HEK293T (cell line): ENCODE measurements at regions not wholly inside any gene's neighbourhood (a gene's known extent, or its start where the extent isn't known, plus 50 kb on each side); places are given as distances from the start of the nearest gene placed in this dataset.

ENCODE experiments used
- CTCF ChIA-PET: fragments of 350-600 bp; formaldehyde crosslinking; extraction: SDS; loops from one replicate; lab custom pipeline; 2021; ENCODE audit warnings: antibody characterized with exemption, inconsistent platforms; lab: Yijun Ruan, JAX
- POLR2A ChIA-PET: fragments of 350-600 bp; formaldehyde crosslinking; extraction: SDS; loops from one replicate; lab custom pipeline; 2020; ENCODE audit warnings: antibody characterized with exemption, inconsistent platforms; lab: Yijun Ruan, JAX
- DNase-seq: peaks from one replicate; pipeline ENCODE4 v3.0.0; 2012; ENCODE audit warnings: mixed read lengths; ENCODE audit errors: extremely low spot score
- ARNT ChIP-seq: fragments of 450-650 bp; IDR thresholded peaks from 2 replicates; pipeline ENCODE4 v1.6.1; 2017; ENCODE audit warnings: mild to moderate bottlenecking
- BHLHE40 ChIP-seq: fragments of 450-650 bp; IDR thresholded peaks from 2 replicates; pipeline ENCODE4 v1.6.1; 2016; ENCODE audit warnings: mild to moderate bottlenecking, moderate library complexity, borderline replicate concordance
- CTBP1 ChIP-seq: fragments of 450-650 bp; IDR thresholded peaks from 2 replicates; pipeline ENCODE4 v1.6.1; 2016; ENCODE audit warnings: borderline replicate concordance
- ELF4 ChIP-seq: fragments of 450-650 bp; IDR thresholded peaks from 2 replicates; pipeline ENCODE4 v1.6.1; 2017; ENCODE audit warnings: antibody characterized with exemption
- FOXA1 ChIP-seq: fragments of 450-650 bp; IDR thresholded peaks from 2 replicates; pipeline ENCODE4 v1.6.1; 2016; ENCODE audit warnings: mild to moderate bottlenecking
- FOXK2 ChIP-seq: fragments of 450-650 bp; IDR thresholded peaks from 2 replicates; pipeline ENCODE4 v1.6.1; 2016; ENCODE audit warnings: mild to moderate bottlenecking
- FOXM1 ChIP-seq: fragments of 450-650 bp; IDR thresholded peaks from 2 replicates; pipeline ENCODE4 v1.6.1; 2017; ENCODE audit warnings: mild to moderate bottlenecking, borderline replicate concordance
- HDGF ChIP-seq: fragments of 450-650 bp; IDR thresholded peaks from 2 replicates; pipeline ENCODE4 v1.6.1; 2017; ENCODE audit warnings: antibody characterized with exemption, borderline replicate concordance
- L3MBTL2 ChIP-seq: fragments of 450-650 bp; conservative IDR thresholded peaks from 2 replicates; pipeline ENCODE4 v1.6.1; 2016; ENCODE audit warnings: mild to moderate bottlenecking
- LEF1 ChIP-seq: fragments of 450-650 bp; IDR thresholded peaks from 2 replicates; pipeline ENCODE4 v1.6.1; 2017; ENCODE audit warnings: mild to moderate bottlenecking, borderline replicate concordance
- NFRKB ChIP-seq: fragments of 450-650 bp; IDR thresholded peaks from 2 replicates; pipeline ENCODE4 v1.6.1; 2016; ENCODE audit warnings: mild to moderate bottlenecking, moderate library complexity
- SP1 ChIP-seq: fragments of 450-650 bp; IDR thresholded peaks from 2 replicates; pipeline ENCODE4 v1.6.1; 2017
- SUZ12 ChIP-seq: fragments of 450-650 bp; IDR thresholded peaks from 2 replicates; pipeline ENCODE4 v1.6.1; 2016; ENCODE audit warnings: mild to moderate bottlenecking
- TARDBP ChIP-seq: fragments of 450-650 bp; IDR thresholded peaks from 2 replicates; pipeline ENCODE4 v1.6.1; 2016
- ZNF384 ChIP-seq: fragments of 450-650 bp; IDR thresholded peaks from 2 replicates; pipeline ENCODE4 v1.6.1; 2016
- TF ChIP-seq, protein P1 (sequence below): fragments of 450-650 bp; IDR thresholded peaks from 2 replicates; pipeline ENCODE4 v1.6.1; 2016

GRCh38 chr7:27032839-27033238, 63.0 kb downstream of the HOXA1 start:
- no peak for TF ChIP-seq ELF4
- no peak for TF ChIP-seq FOXK2
- TF ChIP-seq L3MBTL2: no peak
- TF ChIP-seq ZNF384: no peak
- TF ChIP-seq, protein P1, sequence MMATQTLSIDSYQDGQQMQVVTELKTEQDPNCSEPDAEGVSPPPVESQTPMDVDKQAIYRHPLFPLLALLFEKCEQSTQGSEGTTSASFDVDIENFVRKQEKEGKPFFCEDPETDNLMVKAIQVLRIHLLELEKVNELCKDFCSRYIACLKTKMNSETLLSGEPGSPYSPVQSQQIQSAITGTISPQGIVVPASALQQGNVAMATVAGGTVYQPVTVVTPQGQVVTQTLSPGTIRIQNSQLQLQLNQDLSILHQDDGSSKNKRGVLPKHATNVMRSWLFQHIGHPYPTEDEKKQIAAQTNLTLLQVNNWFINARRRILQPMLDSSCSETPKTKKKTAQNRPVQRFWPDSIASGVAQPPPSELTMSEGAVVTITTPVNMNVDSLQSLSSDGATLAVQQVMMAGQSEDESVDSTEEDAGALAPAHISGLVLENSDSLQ: peak; percentile 95
- TF ChIP-seq LEF1: no peak
- ChIA-PET CTCF (no interaction called here), POLR2A (interaction anchor here (1.0 kb wide), 2 partner anchors 78 to 111 kb away, joined by 3 read pairs; partner anchors contain the start of gene HOXA5)
- DNase-seq: peak; percentile 66

DNA sequence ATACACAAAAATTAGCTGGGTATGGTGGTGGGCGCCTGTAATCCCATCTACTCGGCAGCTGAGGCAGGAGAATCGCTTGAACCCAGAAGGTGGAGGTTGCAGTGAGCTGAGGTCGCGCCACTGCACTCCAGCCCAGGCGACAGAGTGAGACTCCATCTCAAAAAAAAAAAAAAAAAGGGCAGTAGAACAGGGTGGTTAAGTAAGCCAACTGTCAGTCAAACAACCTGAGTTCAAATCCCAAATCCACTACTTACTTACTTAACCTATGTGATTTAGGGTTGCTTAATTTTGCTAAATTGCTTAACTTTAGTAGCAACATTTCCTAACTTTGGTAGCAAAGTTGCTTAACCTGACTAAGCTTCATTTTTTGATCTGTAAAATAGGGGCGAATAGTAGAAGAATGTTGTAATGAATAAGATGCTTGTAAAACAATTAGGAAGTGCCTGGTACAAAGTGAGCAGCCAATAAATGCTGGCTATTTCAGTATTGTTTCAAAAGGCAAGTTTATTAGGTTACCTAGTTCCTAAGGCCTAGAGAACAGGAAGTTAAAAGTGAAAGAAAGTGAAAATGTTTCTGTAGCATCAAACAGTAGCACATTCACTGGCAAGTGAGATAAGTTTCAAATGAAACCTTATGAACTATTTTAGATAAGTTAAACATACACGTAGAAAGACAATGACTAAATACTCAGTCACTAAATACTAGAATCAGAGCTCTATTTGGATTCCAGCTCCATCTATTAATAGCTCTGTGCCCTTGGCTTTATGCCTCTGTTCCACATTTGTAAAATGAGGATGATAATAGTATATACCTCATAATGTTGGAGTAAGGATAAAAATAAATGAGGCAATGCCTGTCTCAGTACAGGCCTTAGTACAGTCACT, 64.3 kb downstream of the HOXA1 start:
- ChIA-PET CTCF (interaction anchor here (0.6 kb wide), 1 partner anchor 148 kb away, joined by 3 read pairs; no protein-coding TSS in a partner anchor), POLR2A (no interaction called here)
- TF ChIP-seq SUZ12 (no peak), NFRKB (no peak), TARDBP (no peak), FOXA1 (no peak), FOXM1 (no peak), L3MBTL2 (no peak), ZNF384 (peak; percentile 64; the same call in 1 of the 2 replicates), BHLHE40 (no peak), ELF4 (no peak), SP1 (no peak), ARNT (no peak), FOXK2 (no peak)
- TF ChIP-seq, protein P1: peak; percentile 76
- no peak for DNase-seq

- TF ChIP-seq ELF4: no peak
- TF ChIP-seq, protein P1: no peak
- TF ChIP-seq BHLHE40: no peak
- no peak for TF ChIP-seq HDGF
- TF ChIP-seq FOXA1: no peak
- TF ChIP-seq NFRKB: no peak
- TF ChIP-seq L3MBTL2: peak; percentile 61
- TF ChIP-seq FOXM1: no peak
- 0 out of 2 replicates have a peak, but pooled peaks have one; percentile 29 for TF ChIP-seq ZNF384
- DNase-seq: no peak
- POLR2A ChIA-PET: no interaction called here
- CTCF ChIA-PET: interaction anchor here (0.6 to 0.7 kb wide), 2 partner anchors 149 to 661 kb away, joined by 3 to 4 read pairs; no protein-coding TSS in a partner anchor
Measured at GRCh38 chr7:27030393-27031050, 65.3 kb downstream of the HOXA1 start.

- ChIA-PET POLR2A (no interaction called here), CTCF (no interaction called here)
- no peak for TF ChIP-seq FOXM1
- TF ChIP-seq L3MBTL2: no peak
- no peak for TF ChIP-seq CTBP1
- no peak for TF ChIP-seq TARDBP
- no peak for TF ChIP-seq ARNT
- TF ChIP-seq BHLHE40: no peak
- no peak for TF ChIP-seq FOXK2
- TF ChIP-seq, protein P1: no peak
- TF ChIP-seq ZNF384: no peak
- TF ChIP-seq HDGF: no peak
- no peak for TF ChIP-seq SUZ12
- no peak for TF ChIP-seq NFRKB
- TF ChIP-seq ELF4: no peak
- no peak for TF ChIP-seq LEF1
- TF ChIP-seq FOXA1: no peak
- no peak for TF ChIP-seq SP1
- DNase-seq: no peak
Measured at GRCh38 chr7:27025270-27025669, 70.5 kb downstream of the HOXA1 start.

GRCh38 chr7:27010068-27010467, 85.7 kb downstream of the HOXA1 start:
- no peak for DNase-seq
- ChIA-PET POLR2A (no interaction called here), CTCF (no interaction called here)
- no peak for TF ChIP-seq ARNT
- TF ChIP-seq LEF1: no peak
- no peak for TF ChIP-seq SUZ12
- TF ChIP-seq FOXM1: no peak
- TF ChIP-seq, protein P1: no peak
